ENCODE measurements at regions not wholly inside any gene's neighbourhood (a gene's known extent, or its start where the extent isn't known, plus 50 kb on each side); places are given as distances from the start of the nearest gene placed in this dataset.

GRCh38 chr7:25643286-25643685, 415.0 kb upstream of the NPVF start:
- no peaks in the 10 kb centered on the region for H3K9me3 ChIP-seq
- peak overlapping the region in 1 of 4 donors; percentile 54 for H3K27ac ChIP-seq
- peaks cover 0 to 3% of the 10 kb centered on the region in 2 donors for H3K4me1 ChIP-seq
- TF ChIP-seq CTCF (IDR thresholded peaks at IDR 0.05 in 4 of 5, conservative IDR thresholded peaks at IDR 0.05 in 1 of 5) (no peak), POLR2A (IDR thresholded peaks at IDR 0.05) (no peak)
- ATAC-seq = no peak
- no peaks in the 10 kb centered on the region for H3K36me3 ChIP-seq
- DNase-seq = no peak
- no peak overlapping the region for H3K4me3 ChIP-seq
- in situ Hi-C loops (cut with MboI; ENCODE audit: low sequenced_read_pairs in 4 of 4) (no loop called here), intact Hi-C loops (cut with DNase I; ENCODE audit: low total_unique reads) (no loop called here)
- no peaks in the 10 kb centered on the region for H3K27me3 ChIP-seq

- in situ Hi-C loops (cut with MboI; ENCODE audit: low sequenced_read_pairs in 4 of 4) = no loop called here
- intact Hi-C loops (cut with DNase I; ENCODE audit: low total_unique reads) = no loop called here
- TF ChIP-seq CTCF (IDR thresholded peaks at IDR 0.05 in 4 of 5, conservative IDR thresholded peaks at IDR 0.05 in 1 of 5) (no peak), POLR2A (IDR thresholded peaks at IDR 0.05) (no peak)
- H3K27me3 ChIP-seq = no peaks in the 10 kb centered on the region
- H3K4me1 ChIP-seq = no peaks in the 10 kb centered on the region
- no peaks in the 10 kb centered on the region for H3K36me3 ChIP-seq
- H3K9me3 ChIP-seq = no peaks in the 10 kb centered on the region
- H3K4me3 ChIP-seq = no peak overlapping the region
- H3K27ac ChIP-seq = peak overlapping the region in 3 of 4 donors; percentile 12 to 59 (median 29)
- DNase-seq = no peak
- ATAC-seq = peak in 1 of 2 donors; percentile 33
Observed at GRCh38 chr7:25643770-25644394, 415.6 kb upstream of the NPVF start.

- ATAC-seq = no peak
- H3K36me3 ChIP-seq = no peaks in the 10 kb centered on the region
- intact Hi-C loops (cut with DNase I; ENCODE audit: low total_unique reads) (no loop called here), in situ Hi-C loops (cut with MboI; ENCODE audit: low sequenced_read_pairs in 4 of 4) (no loop called here)
- no peak overlapping the region for H3K4me3 ChIP-seq
- H3K27ac ChIP-seq = no peak overlapping the region
- no peak for DNase-seq
- H3K4me1 ChIP-seq = no peaks in the 10 kb centered on the region
- TF ChIP-seq POLR2A (IDR thresholded peaks at IDR 0.05) (no peak), CTCF (IDR thresholded peaks at IDR 0.05 in 4 of 5, conservative IDR thresholded peaks at IDR 0.05 in 1 of 5) (no peak)
- no peaks in the 10 kb centered on the region for H3K27me3 ChIP-seq
- H3K9me3 ChIP-seq = no peaks in the 10 kb centered on the region
Observed at GRCh38 chr7:25646726-25647413, 418.6 kb upstream of the NPVF start.

- in situ Hi-C loops (cut with MboI; ENCODE audit: low sequenced_read_pairs in 4 of 4) = no loop called here
- no peak overlapping the region for H3K27ac ChIP-seq
- ATAC-seq (no peak), DNase-seq (no peak)
- no peaks in the 10 kb centered on the region for H3K9me3 ChIP-seq
- H3K27me3 ChIP-seq = no peaks in the 10 kb centered on the region
- no peaks in the 10 kb centered on the region for H3K4me1 ChIP-seq
- H3K36me3 ChIP-seq = no peaks in the 10 kb centered on the region
- TF ChIP-seq CTCF (IDR thresholded peaks at IDR 0.05 in 4 of 5, conservative IDR thresholded peaks at IDR 0.05 in 1 of 5) (no peak), POLR2A (IDR thresholded peaks at IDR 0.05) (no peak)
- no peak overlapping the region for H3K4me3 ChIP-seq
- intact Hi-C loops (cut with DNase I; ENCODE audit: low total_unique reads) = no loop called here
Observed at GRCh38 chr7:25647872-25648271, 419.6 kb upstream of the NPVF start.

Measured in gastrocnemius medialis (tissue), 4 donors.